ENCODE measurements at regions not wholly inside any gene's neighbourhood (a gene's known extent, or its start where the extent isn't known, plus 50 kb on each side); places are given as distances from the start of the nearest gene placed in this dataset.

DNA sequence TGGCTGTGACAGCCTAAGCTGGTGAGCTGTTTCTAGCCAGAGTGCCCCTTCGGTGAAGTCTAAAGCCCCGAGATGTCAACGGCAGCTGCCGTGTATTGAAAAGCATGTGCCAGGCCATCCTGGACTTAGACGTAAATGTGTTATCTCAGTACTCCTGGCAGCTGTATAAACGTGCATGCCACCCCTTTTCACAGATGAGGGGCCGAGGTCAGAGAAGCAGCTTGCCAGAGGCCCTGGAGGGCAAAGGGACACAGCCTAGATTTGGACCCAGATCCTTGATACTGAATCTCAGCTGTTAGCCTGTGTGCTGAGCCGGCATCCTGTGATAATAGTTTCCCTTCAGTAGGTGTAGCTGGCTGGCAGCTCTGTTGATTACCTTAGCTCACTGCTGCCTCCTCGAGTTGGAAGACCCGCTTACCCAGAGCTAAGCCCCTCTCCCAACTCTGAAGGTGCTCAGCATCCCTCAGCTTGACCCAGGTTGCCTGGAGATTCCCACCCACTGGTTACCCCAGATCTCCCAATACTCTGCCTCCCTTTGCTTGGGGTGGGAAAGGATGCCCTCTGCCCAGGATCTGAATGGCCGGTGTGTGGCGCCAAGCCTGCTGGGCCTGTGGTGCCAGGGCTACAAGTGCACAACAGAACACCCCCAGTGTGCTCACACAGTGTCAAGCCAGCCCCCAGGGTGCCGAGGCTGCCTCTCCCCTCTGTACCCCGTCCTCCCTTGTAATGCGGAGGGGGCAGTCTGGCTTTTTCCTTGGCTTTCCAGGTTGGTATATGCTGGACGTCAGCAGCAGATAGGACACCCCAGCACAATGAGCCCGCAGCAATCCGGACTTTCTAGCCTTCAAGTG lies 59.8 kb upstream of the WNT7B start:
- TF ChIP-seq EZH2 (IDR thresholded peaks at IDR 0.05; ENCODE audit: borderline replicate concordance, low read length) (no peak), CTCF (IDR thresholded peaks at IDR 0.05; ENCODE audit: low read length) (peak; percentile 71)

Data from OCI-LY1 (cell line).